HG03354 (cell line): ENCODE measurements at regions not wholly inside any gene's neighbourhood (a gene's known extent, or its start where the extent isn't known, plus 50 kb on each side); places are given as distances from the start of the nearest gene placed in this dataset.

Experiments
- ATAC-seq: cut with Tn5 transposase; IDR thresholded peaks from one replicate; pipeline ENCODE4 v1.9.1; 2021; ENCODE audit warnings: mild to moderate bottlenecking; ENCODE audit not compliant: unreplicated experiment, poor library complexity, severe bottlenecking

DNA sequence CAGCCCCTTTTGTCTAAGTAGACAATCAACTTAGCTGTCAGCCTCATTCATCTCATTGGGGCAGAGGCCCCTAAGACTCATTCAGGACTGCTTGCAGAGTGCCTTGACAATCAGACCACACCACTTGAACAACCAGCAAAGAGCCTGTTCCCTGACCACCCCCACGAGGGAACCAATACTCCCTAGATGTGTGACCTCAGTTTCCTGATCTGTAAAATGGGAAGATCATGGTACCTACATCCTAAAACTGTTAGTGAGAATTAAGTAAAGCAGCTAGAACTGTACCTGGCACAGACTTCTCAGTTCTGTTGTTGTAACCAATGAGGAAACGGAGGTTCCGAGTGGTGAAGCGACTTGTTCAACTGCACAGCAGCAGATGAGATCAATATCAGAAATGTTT is 298.5 kb downstream of the RRAGC start:
- ATAC-seq: no peak

DNA sequence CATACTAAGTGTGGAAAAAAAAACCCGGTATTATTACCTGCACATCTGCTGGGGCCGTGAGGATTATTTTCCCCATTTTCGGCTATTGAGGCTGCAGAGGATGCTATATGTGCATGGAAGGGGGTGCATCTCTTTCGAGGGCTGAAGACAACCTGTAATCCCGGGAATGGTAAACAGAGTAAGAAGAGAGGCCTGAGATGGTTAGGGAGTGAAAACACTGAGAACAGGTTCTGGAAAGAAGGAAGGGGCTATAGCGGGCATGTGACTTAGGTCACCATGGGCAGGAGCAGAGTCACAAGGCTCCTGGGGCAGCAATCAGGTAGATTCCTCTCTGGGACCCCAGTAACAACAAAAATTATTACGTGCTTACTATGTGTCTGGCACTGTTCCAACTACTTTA is 299.1 kb downstream of the RRAGC start:
- ATAC-seq: no peak

DNA sequence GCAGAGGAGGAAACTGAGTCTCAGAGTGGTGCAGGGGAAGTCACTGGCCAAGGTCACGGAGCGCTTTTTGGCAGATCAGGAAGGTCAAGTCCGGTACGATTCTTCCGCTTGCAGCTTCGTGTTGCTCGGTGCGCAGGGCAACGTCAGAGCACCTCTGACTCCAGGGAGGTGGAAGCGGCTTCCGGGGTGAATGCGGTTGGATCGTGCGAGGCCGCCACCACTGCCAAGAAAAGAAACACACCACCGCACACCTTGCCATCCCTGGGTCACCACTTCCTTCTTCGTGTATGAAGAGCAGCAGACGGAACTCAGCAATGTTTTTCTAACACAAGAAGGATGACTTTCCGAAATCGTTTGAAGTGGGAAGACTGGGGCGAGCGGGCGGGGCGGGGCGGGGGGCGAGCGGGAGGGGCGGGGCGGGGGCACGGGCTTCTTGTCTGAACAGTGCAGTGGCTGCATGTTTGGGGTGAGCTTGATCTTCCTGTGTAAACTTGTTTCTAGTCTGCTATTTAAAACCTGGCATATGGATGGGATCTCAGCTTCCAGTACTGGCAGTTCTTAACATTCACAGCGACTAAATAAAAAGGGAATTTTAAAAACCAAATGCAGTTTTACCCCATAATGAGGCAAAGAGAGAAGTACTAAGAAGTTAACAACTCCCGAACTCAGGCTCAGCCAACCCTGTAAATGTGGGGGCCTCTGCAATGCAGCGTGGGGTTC is 300.0 kb downstream of the RRAGC start:
- ATAC-seq: peak; percentile 69

DNA sequence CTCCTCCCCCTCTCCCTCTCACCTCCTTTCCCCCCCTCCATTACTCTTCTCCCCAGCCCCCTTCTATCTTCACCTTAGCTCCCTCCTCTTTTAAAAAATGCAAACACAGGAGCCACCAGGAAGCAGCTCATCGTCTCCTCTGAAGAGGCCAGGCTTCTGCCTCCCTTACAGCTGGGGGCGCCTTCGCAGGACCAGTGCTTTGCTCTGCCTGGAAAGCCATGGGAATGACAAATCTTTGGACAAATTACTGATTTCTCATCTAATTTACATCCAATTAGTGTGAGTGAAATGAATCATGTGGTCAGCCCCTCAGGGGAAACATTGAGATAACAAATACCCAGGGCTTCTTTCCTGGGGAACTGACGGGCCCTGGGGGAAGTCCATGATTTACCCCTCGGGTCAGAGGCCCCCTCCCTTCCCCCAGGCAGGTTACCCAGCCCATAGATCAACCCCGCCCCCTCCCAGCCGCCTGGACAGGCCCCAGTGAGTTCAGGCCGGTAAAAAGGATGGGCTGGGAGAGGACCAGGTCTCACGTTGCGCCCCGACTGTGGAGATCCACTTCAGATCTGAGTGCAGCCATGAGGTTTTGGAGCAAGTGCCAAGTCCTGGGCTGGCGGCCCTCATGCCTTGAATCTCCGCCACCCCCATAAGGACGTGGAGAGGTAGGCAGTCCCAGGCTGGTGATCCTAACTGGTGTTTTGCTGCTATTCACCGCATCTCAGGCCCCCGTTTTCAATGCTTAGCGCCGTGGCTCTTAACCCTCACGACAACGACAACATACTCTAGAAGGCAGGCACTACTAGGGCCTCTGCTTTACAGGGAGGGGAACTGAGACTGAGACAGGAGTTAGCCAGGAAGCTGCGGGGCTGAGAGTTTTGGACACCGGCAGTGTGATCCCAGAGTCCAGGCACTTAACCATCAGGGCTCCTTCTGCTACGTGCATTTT is 300.8 kb downstream of the RRAGC start:
- peak; percentile 51 for ATAC-seq

DNA sequence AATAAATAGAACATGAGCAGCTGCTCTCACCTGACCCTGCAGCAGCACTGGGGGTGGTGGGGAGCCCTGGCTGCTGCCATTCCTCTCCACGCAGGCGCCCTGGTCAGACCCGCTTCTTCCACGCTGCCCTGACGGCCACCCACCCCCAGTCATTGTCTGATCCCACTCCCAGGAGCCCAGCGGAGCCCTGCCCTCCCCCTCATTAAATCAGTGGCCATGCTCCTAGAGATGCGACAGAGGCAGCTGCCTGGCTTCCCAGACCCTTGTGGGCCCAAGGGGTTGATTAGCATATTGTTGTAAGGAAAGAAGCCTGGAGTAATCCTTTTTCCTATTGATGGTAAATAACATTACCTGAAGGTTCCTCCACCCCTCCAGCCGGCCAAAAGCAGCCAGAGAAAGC is 301.5 kb downstream of the RRAGC start:
- ATAC-seq: no peak

DNA sequence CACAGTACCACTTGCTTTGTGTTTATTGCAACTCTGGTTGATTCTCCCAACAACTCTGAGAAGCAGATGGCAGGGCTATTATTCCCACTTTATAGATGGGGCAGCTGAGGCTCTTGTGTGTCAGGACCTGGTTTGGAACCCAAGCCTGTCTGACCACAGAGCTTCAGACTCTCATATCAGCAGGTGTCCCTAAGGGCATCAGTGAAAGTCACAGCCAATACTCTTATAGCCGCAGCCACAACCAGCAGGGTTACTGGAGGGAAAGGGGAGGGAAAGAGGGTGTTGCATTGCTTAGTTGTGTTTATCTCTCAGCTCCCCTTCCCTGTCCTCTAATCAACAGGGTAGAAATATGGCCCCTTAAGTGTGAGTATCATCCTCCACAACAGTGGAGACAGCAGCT is 304.0 kb downstream of the RRAGC start:
- ATAC-seq: no peak

DNA sequence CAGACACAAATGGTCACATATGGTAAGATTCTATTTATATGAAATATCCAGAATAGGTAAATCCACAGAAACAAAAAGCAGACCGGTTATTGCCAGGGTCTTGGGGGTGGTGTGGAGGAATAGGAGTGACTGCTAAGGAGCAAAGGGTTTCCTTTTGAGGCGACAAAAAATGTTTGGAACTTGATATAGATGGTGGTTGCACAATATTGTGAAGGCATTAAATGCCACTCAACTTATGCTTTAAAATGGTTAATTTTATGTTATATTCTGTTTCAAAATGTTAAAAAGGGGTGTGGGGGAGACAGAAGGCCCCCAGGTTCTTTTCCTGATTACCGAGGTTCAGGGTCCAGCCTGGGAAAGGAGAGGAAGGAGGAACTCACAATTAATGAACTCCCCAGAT is 304.4 kb downstream of the RRAGC start:
- ATAC-seq: no peak

DNA sequence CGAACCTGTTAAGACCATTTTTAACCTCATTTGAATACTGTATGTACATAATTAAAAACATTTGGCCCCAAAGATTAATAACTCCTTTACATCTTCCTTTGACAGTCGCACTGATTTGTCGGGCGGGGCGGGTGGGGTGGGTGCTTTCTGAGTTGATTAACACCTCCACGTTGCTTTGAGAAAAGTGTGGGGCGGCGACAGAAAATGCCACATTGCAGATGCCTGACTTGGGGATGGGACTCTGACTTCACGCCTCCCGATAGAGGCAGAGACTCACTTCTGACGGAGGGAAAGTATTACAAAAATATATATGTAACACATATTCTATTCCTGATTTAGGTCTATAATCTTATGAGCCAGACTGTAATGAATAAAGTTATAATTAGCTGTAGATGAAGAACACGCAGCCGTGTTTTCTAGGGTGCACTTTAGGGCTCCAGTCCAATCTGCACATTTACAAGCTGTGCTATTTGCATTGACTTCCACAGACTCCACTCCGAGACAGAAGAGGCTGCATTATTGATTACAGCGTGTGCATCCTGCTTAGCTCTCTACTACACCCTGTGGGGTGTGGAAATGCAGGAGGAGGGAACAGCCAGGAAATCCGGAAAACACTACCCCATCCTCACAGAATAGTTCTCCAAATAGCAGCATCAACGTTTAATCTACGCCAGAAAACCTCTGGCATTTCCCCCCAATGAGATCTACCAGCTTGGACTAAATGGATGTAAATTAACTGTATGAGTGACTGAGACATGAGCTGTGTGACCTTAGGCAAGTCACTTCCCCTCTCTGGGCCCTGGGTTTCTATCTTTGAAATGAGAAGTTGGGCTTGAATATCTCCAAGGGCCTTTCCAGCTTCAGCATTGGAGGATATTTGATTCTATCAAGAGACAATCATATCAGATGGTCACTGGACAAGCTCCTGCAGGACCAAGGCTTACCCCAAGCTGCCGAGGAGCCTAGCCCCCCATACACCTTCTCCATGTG is 308.0 kb downstream of the RRAGC start:
- ATAC-seq: no peak

DNA sequence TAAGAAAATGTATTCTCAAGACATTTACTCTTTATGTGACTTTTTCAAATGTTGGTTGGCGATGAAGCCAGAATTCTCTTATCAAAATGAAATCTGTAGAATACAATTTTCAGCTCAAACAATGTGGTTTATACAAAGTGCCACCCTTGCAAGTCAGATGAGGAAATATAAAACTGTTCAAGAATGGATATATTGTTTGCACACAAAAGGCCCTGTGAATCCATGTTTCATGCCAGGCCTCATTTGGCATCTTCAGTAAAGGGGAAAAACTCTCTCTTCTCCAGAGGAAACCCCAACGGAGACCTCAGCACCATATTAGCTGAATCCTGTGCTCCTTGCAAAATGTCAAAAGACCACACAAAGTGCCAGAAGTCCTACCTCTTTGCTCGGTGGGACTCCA is 310.4 kb downstream of the RRAGC start:
- ATAC-seq: no peak

DNA sequence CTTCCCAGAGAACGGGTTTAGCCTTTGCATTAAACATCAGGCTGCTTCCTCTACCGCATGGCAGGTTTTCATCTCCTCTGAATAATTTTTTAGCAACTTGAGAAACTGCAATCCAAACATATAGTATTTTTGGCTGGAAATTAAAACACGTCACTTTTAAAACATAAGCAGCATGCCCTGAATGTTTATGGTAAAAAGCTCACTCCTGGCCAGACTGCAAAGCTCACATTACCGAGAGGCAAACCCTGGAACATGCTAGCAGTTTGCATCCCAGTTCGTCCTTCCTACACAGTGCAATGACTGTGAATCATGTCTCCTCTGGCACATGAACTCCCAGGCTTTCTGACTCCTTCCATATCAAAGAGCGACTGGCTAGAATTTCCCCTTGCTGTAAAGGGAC is 312.3 kb downstream of the RRAGC start:
- ATAC-seq: no peak

DNA sequence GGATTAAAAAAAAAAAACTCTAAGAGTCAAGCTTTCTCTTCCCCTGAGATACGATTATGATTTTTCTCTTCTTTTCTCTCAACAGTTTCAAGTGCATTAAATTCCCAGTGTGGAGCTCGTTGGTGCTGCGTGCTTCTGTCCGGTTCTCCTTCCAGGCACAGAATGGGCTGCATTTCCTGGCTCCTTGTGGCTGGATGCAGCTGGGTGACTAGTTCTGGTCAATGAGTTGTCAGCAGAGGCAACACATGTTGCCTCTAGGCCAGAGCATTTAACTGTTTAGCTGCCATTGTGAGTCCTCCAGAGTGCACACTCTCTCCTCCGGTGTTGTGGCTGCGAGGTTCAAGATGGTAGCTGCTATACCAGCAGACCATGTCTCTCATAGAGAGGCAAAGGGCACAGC is 312.9 kb downstream of the RRAGC start:
- ATAC-seq: no peak

DNA sequence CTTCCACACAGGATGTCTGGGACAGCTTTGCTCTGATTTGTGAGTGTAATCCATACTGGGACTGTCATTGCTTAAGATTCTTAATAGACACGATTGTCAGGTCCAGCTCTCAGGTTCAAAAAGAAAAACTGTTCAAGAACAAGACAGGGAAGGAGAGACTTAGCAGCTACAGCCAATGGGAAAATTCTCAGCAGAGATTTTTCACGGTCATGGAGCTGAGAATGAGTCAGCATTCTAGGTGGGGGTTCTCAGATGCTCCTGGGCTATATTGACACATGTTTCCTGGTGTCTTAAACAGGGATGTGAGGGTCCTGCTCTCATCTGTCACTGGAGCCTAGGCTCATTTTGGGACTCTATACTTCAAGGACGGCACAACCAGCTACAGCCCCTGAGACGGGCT is 318.3 kb downstream of the RRAGC start:
- ATAC-seq: no peak

DNA sequence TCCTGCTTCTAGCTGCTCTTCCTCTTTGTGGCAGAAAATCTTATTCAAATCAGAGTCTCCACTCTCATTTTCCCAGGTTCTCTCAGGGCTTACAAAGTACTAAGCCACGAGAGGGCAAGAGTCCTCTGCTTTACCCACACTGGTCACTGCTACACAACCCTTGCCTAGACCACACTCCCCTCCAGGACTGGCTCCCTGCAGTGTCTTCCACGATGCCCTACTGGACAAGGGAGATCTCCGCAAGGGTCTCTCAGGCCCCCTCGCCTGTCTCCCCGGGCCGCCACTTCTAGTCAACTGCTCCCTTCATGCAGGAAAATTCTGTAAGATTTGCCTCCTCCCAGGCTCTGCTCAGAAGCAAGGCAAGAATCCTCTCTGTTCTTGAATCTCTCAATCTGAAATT is 319.6 kb downstream of the RRAGC start:
- no peak for ATAC-seq

DNA sequence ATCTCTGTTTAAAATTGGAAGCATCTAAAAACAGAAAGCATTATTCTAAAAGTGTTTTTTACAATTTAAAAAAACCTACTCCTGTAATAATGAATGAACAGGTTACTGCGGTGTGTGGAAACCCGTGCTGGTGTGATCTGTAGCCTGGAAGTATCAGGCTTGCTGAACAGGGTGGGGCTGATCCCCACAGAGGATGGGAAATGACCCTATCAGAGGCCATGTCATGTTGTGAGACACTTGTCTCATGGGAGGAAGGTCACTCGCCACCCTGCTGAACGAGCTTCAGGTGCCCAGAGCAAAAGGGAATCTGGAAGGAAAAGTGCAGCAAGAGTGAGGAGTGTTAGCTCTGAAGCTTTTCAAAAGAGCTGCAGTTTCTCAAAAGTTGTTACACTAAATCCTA is 320.7 kb downstream of the RRAGC start:
- ATAC-seq: no peak

DNA sequence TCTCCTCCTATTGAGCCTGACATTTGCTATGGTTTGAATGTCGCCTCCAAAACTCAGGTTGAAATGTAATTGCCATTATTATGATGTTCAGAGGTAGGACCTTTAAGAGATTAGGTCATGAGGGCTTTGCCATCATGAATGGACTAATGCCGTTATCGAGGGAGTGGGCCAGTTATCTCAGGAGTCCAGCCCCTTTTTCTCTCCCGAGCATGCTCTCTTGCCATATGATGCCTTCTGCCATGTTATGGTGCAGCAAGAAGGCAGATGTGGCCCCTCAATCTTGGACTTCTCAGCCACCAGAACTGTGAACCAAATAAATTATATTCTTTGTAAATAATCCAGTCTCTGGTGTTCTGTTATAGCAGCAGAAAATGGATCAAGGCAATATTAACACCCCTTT is 323.5 kb downstream of the RRAGC start:
- no peak for ATAC-seq

DNA sequence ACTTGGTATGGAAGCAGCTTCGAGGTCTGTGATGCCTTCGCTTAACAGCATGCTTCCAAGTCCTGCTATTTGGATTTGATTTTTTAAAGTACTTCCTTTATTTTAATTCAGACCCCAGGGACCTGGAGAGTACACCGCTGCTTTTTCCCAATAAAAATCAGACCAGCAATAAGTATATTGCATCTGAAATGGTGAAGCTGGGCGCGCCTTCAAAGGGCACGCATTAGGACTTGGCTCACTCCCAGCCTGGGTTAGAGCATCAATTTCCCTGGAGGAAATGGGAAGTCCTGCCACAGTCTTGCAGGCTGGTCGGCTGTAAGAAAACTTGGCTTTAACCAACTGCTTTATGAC is 325.1 kb downstream of the RRAGC start:
- ATAC-seq: no peak

DNA sequence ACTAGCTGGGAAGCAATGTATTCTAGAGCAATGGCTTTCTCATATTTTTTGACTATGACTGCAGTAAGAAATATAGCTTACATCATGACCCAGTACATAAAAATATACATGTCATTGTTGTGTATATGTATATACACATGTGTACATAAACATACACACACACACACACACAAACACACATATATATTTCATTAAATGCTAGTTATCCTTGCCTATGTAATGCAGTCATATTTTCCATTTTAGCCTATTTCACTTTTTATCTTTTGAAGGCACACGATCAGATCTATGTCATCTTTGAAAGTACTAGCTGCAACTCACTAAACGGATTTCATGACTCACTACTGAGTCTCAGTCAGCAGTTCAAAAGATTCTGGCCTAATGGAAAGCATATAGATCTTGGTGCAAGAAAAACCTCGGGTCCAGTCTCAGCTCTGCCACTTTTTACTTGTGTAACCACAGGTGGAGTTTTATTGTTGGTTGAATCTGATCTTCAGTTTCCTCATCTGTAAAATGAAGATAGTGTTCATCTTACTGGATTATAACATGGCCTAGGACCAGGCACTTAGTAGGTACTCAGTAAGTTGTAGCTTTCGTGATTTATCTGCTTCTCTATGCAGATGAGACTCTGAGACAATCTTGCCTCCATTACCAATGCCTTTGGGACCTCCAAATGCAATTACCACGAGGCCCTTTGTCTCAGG is 325.6 kb downstream of the RRAGC start:
- ATAC-seq: no peak

DNA sequence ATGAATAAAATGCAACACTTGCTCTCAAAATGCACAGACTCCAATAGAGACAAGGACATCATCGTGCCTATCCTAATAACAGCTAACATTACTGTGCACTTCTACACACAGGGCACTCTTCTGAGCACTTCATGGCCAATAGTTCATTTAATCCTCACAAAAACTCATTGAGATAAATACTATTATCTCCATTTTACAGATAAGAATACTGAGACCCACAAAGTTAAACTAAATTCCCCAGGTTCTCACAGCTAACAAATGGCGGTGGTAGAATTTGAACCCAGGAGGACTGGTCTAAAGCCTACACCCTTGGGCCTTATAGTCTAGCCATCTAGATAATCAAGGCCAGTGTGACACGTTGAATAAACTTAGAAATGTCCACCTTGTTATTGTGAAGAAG is 328.6 kb downstream of the RRAGC start:
- ATAC-seq: no peak

DNA sequence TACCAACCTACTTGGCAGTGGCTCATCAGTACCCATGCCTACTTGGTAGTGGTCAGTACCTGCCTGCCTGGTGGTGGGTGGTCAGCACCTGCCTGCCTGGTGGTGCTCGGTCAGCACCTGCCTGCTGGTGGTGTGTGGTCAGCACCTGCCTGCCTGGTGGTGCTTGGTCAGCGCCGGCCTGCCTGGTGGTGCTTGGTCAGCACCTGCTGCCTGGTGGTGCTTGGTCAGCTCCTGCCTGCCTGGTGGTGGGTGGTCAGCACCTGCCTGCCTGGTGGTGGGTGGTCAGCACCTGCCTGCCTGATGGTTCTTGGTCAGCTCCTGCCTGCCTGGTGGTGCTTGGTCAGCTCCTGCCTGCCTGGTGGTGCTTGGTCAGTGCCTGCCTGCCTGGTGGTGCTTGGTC is 329.6 kb downstream of the RRAGC start:
- no peak for ATAC-seq

DNA sequence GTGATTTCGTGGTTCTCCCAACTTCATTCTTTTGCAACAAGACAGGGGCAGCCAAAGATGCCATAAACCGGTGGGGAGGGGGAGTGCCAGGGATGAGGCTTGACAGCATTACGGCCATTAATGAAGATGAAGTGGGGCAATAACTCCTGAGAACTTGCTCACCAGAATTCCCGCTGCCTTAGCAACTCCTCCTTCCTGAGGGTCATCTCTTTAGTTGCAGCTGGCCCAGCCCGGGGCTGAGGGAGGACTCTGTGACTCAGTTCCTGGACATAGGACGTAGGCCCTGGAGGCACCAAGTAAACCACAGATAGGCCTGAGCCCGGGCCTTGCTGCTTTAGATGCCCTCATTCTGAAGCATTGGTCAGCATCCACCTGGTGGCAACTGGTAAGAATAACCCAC is 330.2 kb downstream of the RRAGC start:
- no peak for ATAC-seq
